SK-N-SH (cell line): ENCODE measurements at regions not wholly inside any gene's neighbourhood (a gene's known extent, or its start where the extent isn't known, plus 50 kb on each side); places are given as distances from the start of the nearest gene placed in this dataset.

ENCODE experiments used
- CTCF ChIA-PET: fragments of 300-600, 350-600 bp; formaldehyde crosslinking; extraction: SDS; loops from one replicate; lab custom pipeline; 2021; lab: Yijun Ruan, JAX
- POLR2A ChIA-PET: fragments of 350-600 bp; sonication (Branson Sonifier 250); formaldehyde crosslinking; extraction: SDS; loops from one replicate; lab custom pipeline; 2020; ENCODE audit warnings: antibody characterized with exemption, inconsistent platforms; lab: Yijun Ruan, JAX
- DNase-seq: peaks from one replicate; pipeline ENCODE4 v3.0.0; 2012
- H2AFZ ChIP-seq: fragments of 200-600 bp; sonication (generic); 2 replicates; pipeline ENCODE4 v1.8.1; 2016; ENCODE audit warnings: antibody characterized with exemption, mild to moderate bottlenecking, low read depth
- H3F3A ChIP-seq: fragments of 200-600 bp; sonication (generic); replicated peaks from 2 replicates; pipeline ENCODE3; 2016; ENCODE audit warnings: antibody characterized with exemption, mild to moderate bottlenecking; ENCODE audit not compliant: insufficient read depth
- H3K27ac ChIP-seq, 2 experiments: fragments of 200-500 bp in 1 of 2; fragments of 200-600 bp in 1 of 2; sonication (Bioruptor generic) in 1 of 2; sonication (generic), shearing (Covaris generic) in 1 of 2; 2 replicates each; pipeline versions ENCODE4 v1.5.1 to v1.6.1; 2014 to 2016; ENCODE audit warnings: low read depth in 2 of 2, inconsistent platforms in 1 of 2, low read length in 1 of 2, mild to moderate bottlenecking in 1 of 2, mixed read lengths in 1 of 2
- H3K27me3 ChIP-seq: fragments of 200-600 bp; sonication (generic), shearing (Covaris generic); 2 replicates; pipeline ENCODE4 v1.6.1; 2016; ENCODE audit warnings: mixed run types; ENCODE audit not compliant: insufficient read depth
- H3K36me3 ChIP-seq, 2 experiments: fragments of 200-500 bp in 1 of 2; fragments of 200-600 bp in 1 of 2; sonication (Bioruptor generic) in 1 of 2; sonication (generic) in 1 of 2; replicated peaks in 1 of 2; 2 replicates each; pipeline versions ENCODE3 to v1.5.1; 2014 to 2016; ENCODE audit warnings: low read length in 1 of 2, mild to moderate bottlenecking in 1 of 2; ENCODE audit not compliant: insufficient read depth in 2 of 2, control insufficient read depth in 1 of 2
- H3K4me1 ChIP-seq, 2 experiments: fragments of 200-500 bp in 1 of 2; fragments of 200-600 bp in 1 of 2; sonication (Bioruptor generic) in 1 of 2; sonication (generic), shearing (Covaris generic) in 1 of 2; 2 replicates each; pipeline versions ENCODE4 v1.5.1 to v1.6.1; 2014 to 2016; ENCODE audit warnings: low read depth in 1 of 2, low read length in 1 of 2, mixed run types in 1 of 2; ENCODE audit not compliant: insufficient read depth in 2 of 2, control insufficient read depth in 1 of 2
- H3K4me2 ChIP-seq: fragments of 200-600 bp; sonication (generic), shearing (Covaris generic); 2 replicates; pipeline ENCODE4 v1.6.1; 2017; ENCODE audit warnings: mixed run types
- H3K4me3 ChIP-seq, 2 experiments: fragments of 200-500 bp in 1 of 2; fragments of 200-600 bp in 1 of 2; sonication (Bioruptor generic) in 1 of 2; sonication (generic), shearing (Covaris generic) in 1 of 2; 2 replicates each; pipeline versions ENCODE4 v1.5.1 to v1.8.1; 2014 to 2016; ENCODE audit warnings: low read depth in 2 of 2, inconsistent platforms in 1 of 2, low read length in 1 of 2, mild to moderate bottlenecking in 1 of 2, mixed read lengths in 1 of 2, moderate library complexity in 1 of 2
- H3K79me2 ChIP-seq: fragments of 200-600 bp; sonication (generic); 2 replicates; pipeline ENCODE4 v1.8.1; 2017; ENCODE audit warnings: mild to moderate bottlenecking; ENCODE audit not compliant: insufficient read depth
- H3K9ac ChIP-seq: fragments of 200-600 bp; sonication (generic); 2 replicates; pipeline ENCODE4 v1.6.1; 2017; ENCODE audit warnings: mixed run types
- H3K9me2 ChIP-seq: fragments of 200-600 bp; sonication (generic); 2 replicates; pipeline ENCODE4 v1.6.1; 2017; ENCODE audit warnings: mixed run types
- H3K9me3 ChIP-seq: fragments of 200-600 bp; sonication (generic); 2 replicates; pipeline ENCODE4 v1.6.1; 2017; ENCODE audit warnings: mixed run types, mild to moderate bottlenecking, moderate library complexity
- H4K20me1 ChIP-seq: fragments of 200-600 bp; sonication (generic); 2 replicates; pipeline ENCODE4 v1.6.1; 2017; ENCODE audit warnings: mild to moderate bottlenecking, mixed run types; ENCODE audit not compliant: insufficient read depth
- CTCF ChIP-seq: fragments of 200-600 bp; sonication (generic); IDR thresholded peaks from 2 replicates; pipeline ENCODE4 v1.6.1; 2017; ENCODE audit warnings: antibody characterized with exemption, mild to moderate bottlenecking, moderate library complexity
- ELF1 ChIP-seq: IDR thresholded peaks from 2 replicates; pipeline ENCODE4 v1.4.0; 2012
- EP300 ChIP-seq, 2 experiments: IDR thresholded peaks; 2 replicates each; pipeline versions ENCODE4 v1.4.0 to v1.6.1; 2012; ENCODE audit warnings: borderline replicate concordance in 1 of 2, low read depth in 1 of 2, low read length in 1 of 2
- EZH2phosphoT487 ChIP-seq: fragments of 200-600 bp; sonication (generic); IDR thresholded peaks from 2 replicates; pipeline ENCODE4 v1.6.1; 2017; ENCODE audit warnings: low read depth, mixed run types, mild to moderate bottlenecking, antibody characterized with exemption, moderate library complexity, borderline replicate concordance
- FOXJ3 ChIP-seq: sonication (generic); formaldehyde crosslinking; IDR thresholded peaks from 2 replicates; pipeline ENCODE4 v1.5.1; 2020; ENCODE audit warnings: mild to moderate bottlenecking, missing genetic modification reagents
- GABPA ChIP-seq: IDR thresholded peaks from 2 replicates; pipeline ENCODE4 v1.4.0; 2012; ENCODE audit warnings: low read depth, mild to moderate bottlenecking
- MAX ChIP-seq: IDR thresholded peaks from 2 replicates; pipeline ENCODE4 v1.4.0; 2012; ENCODE audit warnings: low read depth
- MEF2A ChIP-seq: IDR thresholded peaks from 2 replicates; pipeline ENCODE4 v1.4.0; 2012; ENCODE audit warnings: low read depth, borderline replicate concordance
- NFIC ChIP-seq: IDR thresholded peaks from 2 replicates; pipeline ENCODE4 v1.4.0; 2012; ENCODE audit warnings: borderline replicate concordance
- NRF1 ChIP-seq: IDR thresholded peaks from 2 replicates; pipeline ENCODE4 v1.6.1; 2012; ENCODE audit warnings: low read depth, mild to moderate bottlenecking, low read length
- POLR2AphosphoS5 ChIP-seq: IDR thresholded peaks from 2 replicates; pipeline ENCODE4 v1.6.1; 2012; ENCODE audit warnings: low read depth, low read length
- RAD21 ChIP-seq: IDR thresholded peaks from 2 replicates; pipeline ENCODE4 v1.6.1; 2012; ENCODE audit warnings: mild to moderate bottlenecking, low read length
- RCOR1 ChIP-seq: fragments of 150-350 bp; IDR thresholded peaks from 2 replicates; pipeline ENCODE4 v1.6.1; 2017; ENCODE audit warnings: antibody characterized with exemption, low read length
- RXRA ChIP-seq: IDR thresholded peaks from 2 replicates; pipeline ENCODE4 v1.4.0; 2012; ENCODE audit warnings: low read depth, mild to moderate bottlenecking, borderline replicate concordance
- SIN3A ChIP-seq: IDR thresholded peaks from 2 replicates; pipeline ENCODE4 v1.6.1; 2012; ENCODE audit warnings: low read depth, mild to moderate bottlenecking, low read length, moderate library complexity, borderline replicate concordance
- SMC3 ChIP-seq: IDR thresholded peaks from 2 replicates; pipeline ENCODE4 v1.6.1; 2012; ENCODE audit warnings: low read depth, low read length, improper control_type of control experiment
- TAF1 ChIP-seq: IDR thresholded peaks from 2 replicates; pipeline ENCODE4 v1.6.1; 2012; ENCODE audit warnings: low read depth, mild to moderate bottlenecking, low read length, moderate library complexity, borderline replicate concordance
- TCF12 ChIP-seq: IDR thresholded peaks from 2 replicates; pipeline ENCODE4 v1.4.0; 2012
- TEAD4 ChIP-seq: IDR thresholded peaks from 2 replicates; pipeline ENCODE4 v1.4.0; 2012; ENCODE audit warnings: mild to moderate bottlenecking, borderline replicate concordance; ENCODE audit not compliant: insufficient read depth
- USF1 ChIP-seq: IDR thresholded peaks from 2 replicates; pipeline ENCODE4 v1.4.0; 2012; ENCODE audit warnings: low read depth, borderline replicate concordance
- USF2 ChIP-seq: fragments of 150-350 bp; IDR thresholded peaks from 2 replicates; pipeline ENCODE4 v1.6.1; 2017; ENCODE audit warnings: antibody characterized with exemption, low read length, low read depth, borderline replicate concordance
- WGBS: methylation state at CpG from one replicate; pipeline ENCODE4 v1.1.6; 2017; ENCODE audit warnings: low lambda C conversion rate; 5-methylcytosine and 5-hydroxymethylcytosine counted together

GRCh38 chr6:121868206-121868605 is 432.8 kb downstream of the GJA1 start (continued):
- no peak for TF ChIP-seq EZH2phosphoT487
- TF ChIP-seq POLR2AphosphoS5 = peak; percentile 23; the same call in 1 of the 2 replicates
- no peak for TF ChIP-seq GABPA
- no peak for TF ChIP-seq MAX
- no peak for TF ChIP-seq RAD21
- no peak for TF ChIP-seq SMC3
- TF ChIP-seq TEAD4 = peak; percentile 66; the same call in 1 of the 2 replicates
- no peak for TF ChIP-seq TAF1
- no peak for TF ChIP-seq NRF1
- no peak for TF ChIP-seq SIN3A

GRCh38 chr6:121873595-121873994 is 438.1 kb downstream of the GJA1 start:
- H3K4me2 ChIP-seq = no peak overlapping the region
- TF ChIP-seq ELF1 = no peak
- TF ChIP-seq EP300 (IDR thresholded peaks at IDR 0.05; ENCODE audit: borderline replicate concordance in 1 of 2, low read depth in 1 of 2, low read length in 1 of 2) = no peak
- TF ChIP-seq RCOR1 = no peak
- TF ChIP-seq POLR2AphosphoS5 = no peak
- TF ChIP-seq MEF2A = no peak
- TF ChIP-seq RXRA = no peak
- TF ChIP-seq GABPA = no peak
- no peak for TF ChIP-seq RAD21
- no peak for TF ChIP-seq USF2
- no peak for TF ChIP-seq MAX
- TF ChIP-seq USF1 = no peak
- no peak for TF ChIP-seq CTCF
- TF ChIP-seq NRF1 = no peak
- TF ChIP-seq NFIC = no peak
- no peak for TF ChIP-seq FOXJ3 (CRISPR knock-in tag)
- TF ChIP-seq TCF12 = no peak
- peaks cover 7% of the 10 kb centered on the region; the same call in 1 of the 2 replicates for H3K9me3 ChIP-seq
- 63% methylated on average over 2 of the region's 2 CpGs for WGBS
- POLR2A ChIA-PET = no interaction called here
- no peak overlapping the region for H3K9ac ChIP-seq
- H3K4me1 ChIP-seq = peaks cover 0 to 3% of the 10 kb centered on the region in 2 experiments; a peak in 2 of 4 replicates
- H2AFZ ChIP-seq = 0 out of 2 replicates have a peak overlapping the region, but pooled peaks have one; percentile 4
- H3K4me3 ChIP-seq = no peak overlapping the region
- no peaks in the 10 kb centered on the region for H4K20me1 ChIP-seq
- H3F3A ChIP-seq = peaks cover 5% of the 10 kb centered on the region
- no peaks in the 10 kb centered on the region for H3K36me3 ChIP-seq
- no peak for DNase-seq
- no peaks in the 10 kb centered on the region for H3K79me2 ChIP-seq
- no peaks in the 10 kb centered on the region for H3K27me3 ChIP-seq
- CTCF ChIA-PET = no interaction called here
- no peaks in the 10 kb centered on the region for H3K9me2 ChIP-seq
- H3K27ac ChIP-seq = no peak overlapping the region
